ENCODE measurements at regions not wholly inside any gene's neighbourhood (a gene's known extent, or its start where the extent isn't known, plus 50 kb on each side); places are given as distances from the start of the nearest gene placed in this dataset.

DNA sequence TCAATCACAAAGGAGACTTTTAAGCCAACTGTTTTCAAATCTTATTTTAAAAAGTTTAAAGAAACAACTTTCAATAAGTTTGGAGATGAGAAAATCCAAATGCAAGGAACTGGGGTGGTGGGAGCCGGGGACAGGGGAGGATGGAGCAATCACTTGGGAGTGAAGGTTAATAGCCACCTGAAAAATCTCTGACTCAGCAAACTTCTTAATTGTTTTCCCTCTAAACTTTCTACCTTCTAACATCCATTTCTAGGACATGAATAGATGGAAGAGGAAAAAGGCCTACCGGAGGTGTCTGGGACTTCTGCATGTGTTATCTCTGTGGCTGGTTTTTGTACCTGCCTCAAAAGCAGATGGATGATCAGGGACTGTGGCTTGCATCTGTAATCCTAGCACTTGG, 360.6 kb downstream of the OSTF1 start:
- no peak for TF ChIP-seq EZH2 (IDR thresholded peaks at IDR 0.05; ENCODE audit: borderline replicate concordance, insufficient read depth, low read depth, low read length, poor library complexity, severe bottlenecking)
- TF ChIP-seq, protein P1, sequence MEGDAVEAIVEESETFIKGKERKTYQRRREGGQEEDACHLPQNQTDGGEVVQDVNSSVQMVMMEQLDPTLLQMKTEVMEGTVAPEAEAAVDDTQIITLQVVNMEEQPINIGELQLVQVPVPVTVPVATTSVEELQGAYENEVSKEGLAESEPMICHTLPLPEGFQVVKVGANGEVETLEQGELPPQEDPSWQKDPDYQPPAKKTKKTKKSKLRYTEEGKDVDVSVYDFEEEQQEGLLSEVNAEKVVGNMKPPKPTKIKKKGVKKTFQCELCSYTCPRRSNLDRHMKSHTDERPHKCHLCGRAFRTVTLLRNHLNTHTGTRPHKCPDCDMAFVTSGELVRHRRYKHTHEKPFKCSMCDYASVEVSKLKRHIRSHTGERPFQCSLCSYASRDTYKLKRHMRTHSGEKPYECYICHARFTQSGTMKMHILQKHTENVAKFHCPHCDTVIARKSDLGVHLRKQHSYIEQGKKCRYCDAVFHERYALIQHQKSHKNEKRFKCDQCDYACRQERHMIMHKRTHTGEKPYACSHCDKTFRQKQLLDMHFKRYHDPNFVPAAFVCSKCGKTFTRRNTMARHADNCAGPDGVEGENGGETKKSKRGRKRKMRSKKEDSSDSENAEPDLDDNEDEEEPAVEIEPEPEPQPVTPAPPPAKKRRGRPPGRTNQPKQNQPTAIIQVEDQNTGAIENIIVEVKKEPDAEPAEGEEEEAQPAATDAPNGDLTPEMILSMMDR (IDR thresholded peaks at IDR 0.05), result no peak

Data from B cell (primary cell).